Stimulated activated naive CD8-positive, alpha-beta T cell treated with anti-CD3 and anti-CD28 coated beads, Interleukin-15, amount 100 ng/mL, for 72 hours (primary cell): ENCODE measurements at regions not wholly inside any gene's neighbourhood (a gene's known extent, or its start where the extent isn't known, plus 50 kb on each side); places are given as distances from the start of the nearest gene placed in this dataset.

Source experiments
- ATAC-seq: fragments of 150-1000 bp; cut with Tn5 transposase; 2 replicates; pipeline ENCODE4 v1.10.0; 2021; ENCODE audit warnings: mild to moderate bottlenecking, moderate library complexity
- DNase-seq, 2 donors: peaks; one replicate each; pipeline ENCODE4 v3.0.0; 2021 to 2022
- H3K27ac Mint-ChIP-seq, 2 donors: one replicate each; pipeline ENCODE4 v1.8.0; 2022; ENCODE audit warnings: mild to moderate bottlenecking in 2 of 2, mixed read lengths in 2 of 2, moderate library complexity in 2 of 2
- H3K27me3 Mint-ChIP-seq: one replicate; pipeline ENCODE4 v1.8.0; 2022; ENCODE audit warnings: mixed read lengths
- H3K4me1 Mint-ChIP-seq: one replicate; pipeline ENCODE4 v1.8.0; 2022; ENCODE audit warnings: mild to moderate bottlenecking, mixed read lengths
- H3K4me3 Mint-ChIP-seq, 2 donors: one replicate each; pipeline ENCODE4 v1.8.0; 2022; ENCODE audit warnings: mild to moderate bottlenecking in 2 of 2, mixed read lengths in 2 of 2, moderate library complexity in 1 of 2
- H3K9me3 Mint-ChIP-seq, 2 donors: one replicate each; pipeline ENCODE4 v1.8.0; 2022; ENCODE audit warnings: mixed read lengths in 2 of 2

GRCh38 chr1:101089613-101090338 lies 64.2 kb upstream of the DPH5 start:
- DNase-seq: no peak
- no peak overlapping the region for H3K4me3 Mint-ChIP-seq
- ATAC-seq: no peak
- H3K27me3 Mint-ChIP-seq: no peaks in the 10 kb centered on the region
- peak overlapping the region in 1 of 2 donors; percentile 50 for H3K27ac Mint-ChIP-seq
- H3K4me1 Mint-ChIP-seq: peaks cover 34% of the 10 kb centered on the region
- H3K9me3 Mint-ChIP-seq: peaks cover 4 to 10% of the 10 kb centered on the region in 2 donors

DNA sequence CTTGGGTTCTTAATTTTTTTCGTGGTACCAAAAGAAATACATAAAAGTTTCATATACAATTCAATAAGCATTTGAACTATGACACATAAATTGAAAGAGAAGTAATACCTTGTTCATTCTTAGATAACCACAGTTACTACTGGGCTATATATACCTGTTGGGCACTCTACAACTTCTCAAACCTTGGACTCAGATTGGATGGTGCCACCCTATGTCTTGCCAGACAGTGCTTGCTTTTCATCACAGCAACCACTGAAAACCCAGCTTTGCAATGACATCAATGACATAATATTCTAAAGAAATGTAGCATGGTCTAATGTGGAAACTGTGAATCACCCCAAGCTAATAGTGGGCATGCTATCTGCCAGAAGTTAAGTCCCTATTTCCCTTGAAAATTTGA lies 62.8 kb upstream of the DPH5 start:
- H3K27ac Mint-ChIP-seq: no peak overlapping the region
- no peak for DNase-seq
- peaks cover 41% of the 10 kb centered on the region for H3K4me1 Mint-ChIP-seq
- H3K4me3 Mint-ChIP-seq: no peak overlapping the region
- H3K9me3 Mint-ChIP-seq: peaks cover 0 to 7% of the 10 kb centered on the region in 2 donors
- no peaks in the 10 kb centered on the region for H3K27me3 Mint-ChIP-seq
- peak; percentile 90 for ATAC-seq

DNA sequence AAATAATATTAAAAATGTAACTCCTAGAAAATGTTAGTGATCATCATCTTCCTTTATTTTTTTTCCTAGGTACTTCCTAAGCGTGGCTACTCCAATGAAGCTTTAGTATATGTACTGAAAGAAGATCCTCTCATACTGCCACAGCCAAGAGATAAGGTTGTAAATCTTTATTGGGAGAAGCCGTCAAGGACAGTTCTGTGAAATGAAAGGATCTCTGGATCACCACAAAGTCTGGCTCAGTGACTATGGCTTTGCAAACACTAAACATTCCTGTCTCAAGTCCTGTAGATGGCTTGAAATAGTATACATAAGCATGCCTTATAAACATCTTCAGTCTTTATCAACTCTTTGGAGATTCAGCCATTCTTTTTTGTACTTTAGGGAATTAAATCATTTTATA lies 61.2 kb upstream of the DPH5 start:
- H3K9me3 Mint-ChIP-seq: peaks cover 0 to under 1% of the 10 kb centered on the region in 2 donors
- H3K4me3 Mint-ChIP-seq: no peak overlapping the region
- peaks cover 51% of the 10 kb centered on the region for H3K4me1 Mint-ChIP-seq
- DNase-seq: no peak
- H3K27ac Mint-ChIP-seq: no peak overlapping the region
- H3K27me3 Mint-ChIP-seq: no peaks in the 10 kb centered on the region
- no peak for ATAC-seq

DNA sequence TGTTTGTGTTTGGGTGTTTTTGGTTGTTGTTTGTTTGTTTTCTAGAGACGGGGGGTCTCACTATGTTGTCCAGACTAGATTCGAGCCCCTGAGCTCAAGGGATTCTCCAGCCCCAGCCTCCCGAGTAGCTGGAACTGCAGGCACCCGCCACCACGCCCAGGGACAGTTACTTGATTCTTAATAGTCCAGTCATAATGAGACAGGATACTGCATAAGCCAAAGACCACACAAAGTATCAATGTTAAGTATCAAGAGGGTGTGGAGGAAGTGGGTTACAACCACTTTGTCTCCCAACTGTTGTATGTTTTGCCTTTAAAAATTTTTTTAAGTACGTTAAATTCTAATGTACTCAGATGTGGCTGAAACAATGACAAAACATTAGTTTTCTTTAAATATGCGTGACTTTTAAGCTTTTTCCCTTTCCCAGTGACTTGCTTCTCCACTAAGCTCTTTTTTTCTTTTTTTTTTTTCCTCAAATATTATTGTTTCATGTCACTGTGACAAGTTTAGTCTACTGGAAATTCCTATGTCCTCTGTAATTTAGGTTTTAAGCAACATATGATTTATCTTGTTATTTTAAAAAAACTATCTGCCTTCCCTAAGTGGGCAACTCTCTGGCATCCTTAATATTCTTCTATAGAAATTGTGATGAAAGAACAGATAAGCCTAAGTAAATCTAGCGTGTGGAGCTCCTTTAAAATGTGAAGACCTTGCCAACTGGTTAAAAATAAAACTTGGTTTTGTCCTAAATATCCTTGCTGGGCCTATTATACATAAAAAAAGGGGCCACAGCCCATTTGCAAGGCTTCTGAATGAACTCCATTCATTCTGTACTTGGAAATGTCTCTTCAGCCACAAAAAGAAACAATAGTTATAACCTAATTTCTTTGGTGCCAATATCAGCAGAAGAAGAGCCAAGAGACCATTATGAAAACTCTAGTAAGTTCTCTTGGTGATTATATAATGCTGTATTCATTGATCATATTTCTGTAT lies 56.2 kb upstream of the DPH5 start:
- Mint-ChIP-seq H3K4me3 (peak overlapping the region; percentile 52 to 70), H3K27me3 (no peaks in the 10 kb centered on the region), H3K27ac (peak overlapping the region; percentile 74 to 95), H3K4me1 (peaks cover 58% of the 10 kb centered on the region), H3K9me3 (peaks cover 9 to 16% of the 10 kb centered on the region in 2 donors)
- DNase-seq (peak; percentile 40 to 59), ATAC-seq (peak; percentile 100)

DNA sequence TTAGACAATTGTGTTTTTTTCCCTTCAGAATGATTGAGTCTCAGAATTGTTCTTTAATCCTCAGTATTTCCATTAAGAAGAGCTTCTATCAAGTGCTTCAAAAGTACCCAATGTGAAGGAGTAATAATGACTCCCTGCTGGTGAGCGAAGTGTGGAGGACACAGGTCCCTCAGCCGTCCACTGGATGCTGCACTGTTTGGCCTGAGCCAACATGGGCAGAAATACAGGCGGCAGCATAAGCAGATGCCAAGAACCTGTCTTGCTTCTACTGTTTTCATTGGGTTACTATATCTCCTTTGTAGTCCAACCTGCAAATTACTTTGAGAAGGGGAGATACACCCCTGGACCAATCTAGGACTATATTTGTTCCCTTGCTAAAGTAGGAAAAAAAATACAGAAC lies 55.3 kb upstream of the DPH5 start:
- no peak for ATAC-seq
- Mint-ChIP-seq H3K4me3 (no peak overlapping the region), H3K4me1 (peaks cover 58% of the 10 kb centered on the region), H3K27ac (no peak overlapping the region), H3K9me3 (peaks cover 9 to 16% of the 10 kb centered on the region in 2 donors), H3K27me3 (no peaks in the 10 kb centered on the region)
- DNase-seq: no peak

- no peak for ATAC-seq
- Mint-ChIP-seq H3K27ac (no peak overlapping the region), H3K4me1 (peaks cover 49% of the 10 kb centered on the region), H3K27me3 (no peaks in the 10 kb centered on the region), H3K9me3 (peaks cover 9 to 16% of the 10 kb centered on the region in 2 donors), H3K4me3 (no peak overlapping the region)
- no peak for DNase-seq
Observed at GRCh38 chr1:101079341-101079740, 53.8 kb upstream of the DPH5 start.

DNA sequence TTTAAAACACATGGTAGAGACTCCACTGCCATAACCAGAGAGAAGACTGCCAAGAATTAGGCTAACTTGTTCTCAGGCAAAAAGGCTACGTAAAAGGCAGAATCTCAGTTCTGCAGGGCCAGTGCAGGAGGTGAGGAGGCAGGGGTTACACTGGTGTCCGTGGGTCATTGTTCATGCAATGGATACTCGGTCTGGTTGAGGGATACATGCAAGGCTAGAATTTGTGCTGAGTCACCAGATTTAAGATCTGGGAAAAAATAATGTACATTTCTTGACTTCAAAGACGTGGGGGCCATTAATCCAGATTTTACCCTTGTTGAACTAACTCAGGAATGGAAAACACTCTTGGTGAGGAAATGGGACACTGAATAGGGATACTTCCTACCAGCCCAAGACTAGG lies 52.3 kb upstream of the DPH5 start:
- peak overlapping the region in 1 of 2 donors; percentile 19 for H3K27ac Mint-ChIP-seq
- no peak for DNase-seq
- peaks cover 49% of the 10 kb centered on the region for H3K4me1 Mint-ChIP-seq
- no peak overlapping the region for H3K4me3 Mint-ChIP-seq
- peaks cover 9 to 16% of the 10 kb centered on the region in 2 donors for H3K9me3 Mint-ChIP-seq
- ATAC-seq: no peak
- H3K27me3 Mint-ChIP-seq: no peaks in the 10 kb centered on the region

DNA sequence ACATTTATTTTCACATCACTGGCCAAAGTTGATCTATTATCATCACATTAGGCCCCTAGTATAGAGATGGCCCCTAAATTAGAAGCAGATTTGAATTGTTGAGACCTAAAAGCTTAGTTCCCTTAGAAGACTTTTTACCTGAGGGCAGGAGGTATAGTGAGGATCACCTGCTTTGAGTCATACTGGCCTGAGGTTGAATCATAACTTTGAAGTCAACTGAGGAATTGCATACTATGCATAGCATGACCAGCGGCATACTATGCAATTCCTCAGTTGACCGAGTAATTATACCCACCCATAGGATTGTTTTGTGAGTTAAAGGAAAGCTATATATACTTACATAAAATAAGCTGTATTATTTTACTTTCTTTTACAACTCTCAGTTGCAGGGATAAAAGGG lies 50.3 kb upstream of the DPH5 start:
- Mint-ChIP-seq H3K27ac (no peak overlapping the region), H3K27me3 (no peaks in the 10 kb centered on the region), H3K4me3 (no peak overlapping the region), H3K4me1 (peaks cover 48% of the 10 kb centered on the region), H3K9me3 (peaks cover 3 to 9% of the 10 kb centered on the region in 2 donors)
- DNase-seq (no peak), ATAC-seq (no peak)
